ENCODE measurements at regions not wholly inside any gene's neighbourhood (a gene's known extent, or its start where the extent isn't known, plus 50 kb on each side); places are given as distances from the start of the nearest gene placed in this dataset.

GRCh38 chr9:38120961-38121360 lies 51.9 kb upstream of the SHB start:
- TF ChIP-seq REST (IDR thresholded peaks at IDR 0.05; ENCODE audit: unreplicated experiment) (no peak), CTCF (conservative IDR thresholded peaks at IDR 0.05; ENCODE audit: low read depth in 2 of 2) (no peak), JUNB (IDR thresholded peaks at IDR 0.05; ENCODE audit: unreplicated experiment) (no peak), EZH2 (IDR thresholded peaks at IDR 0.05; ENCODE audit: low read depth, unreplicated experiment) (no peak), POLR2AphosphoS5 (IDR thresholded peaks at IDR 0.05; ENCODE audit: low read depth) (no peak), EZH2phosphoT487 (IDR thresholded peaks at IDR 0.05; ENCODE audit: unreplicated experiment) (no peak), CREB1 (CRISPR knock-in tag; IDR thresholded peaks at IDR 0.05; ENCODE audit: low read depth) (no peak), ZNF114 (CRISPR knock-in tag; IDR thresholded peaks at IDR 0.05) (no peak), ETS1 (IDR thresholded peaks at IDR 0.05) (no peak), NANOG (IDR thresholded peaks at IDR 0.05; ENCODE audit: borderline replicate concordance) (no peak), ZNF331 (CRISPR knock-in tag; IDR thresholded peaks at IDR 0.05; ENCODE audit: low read depth) (no peak), STAT1 (IDR thresholded peaks at IDR 0.05; ENCODE audit: unreplicated experiment) (no peak), ZNF462 (CRISPR knock-in tag; IDR thresholded peaks at IDR 0.05) (no peak)

Data from GM23338 (cell line).